ENCODE measurements at regions not wholly inside any gene's neighbourhood (a gene's known extent, or its start where the extent isn't known, plus 50 kb on each side); places are given as distances from the start of the nearest gene placed in this dataset.
A peak's percentile ranks its signal among the peaks of the same experiment; 100 is the strongest.

GRCh38 chr11:134584001-134584561 lies 172.0 kb upstream of the B3GAT1 start:
- DNase-seq = peak in 1 of 2 donors; percentile 38
- intact Hi-C loops (cut with DNase I) = no loop called here
- WGBS, 2 donors = 64 to 65% methylated on average over 15 of the region's 15 CpGs

GRCh38 chr11:134583397-134583990 lies 171.5 kb upstream of the B3GAT1 start:
- H3K4me3 ChIP-seq = no peak overlapping the region
- H3K27ac ChIP-seq = no peak overlapping the region
- TF ChIP-seq CTCF (IDR thresholded peaks at IDR 0.05) = no peak
- peaks cover 0 to 30% (median 15%) of the 10 kb centered on the region in 9 donors for H3K4me1 ChIP-seq
- DNase-seq (peak in 1 of 2 donors; percentile 3), ATAC-seq (peak in 7 of 8 donors; percentile 24 to 63 (median 58))
- intact Hi-C loops (cut with DNase I) = no loop called here
- WGBS, 2 donors = 46 to 47% methylated on average over 6 of the region's 6 CpGs
- H3K9me3 ChIP-seq = no peaks in the 10 kb centered on the region
- no peaks in the 10 kb centered on the region for H3K36me3 ChIP-seq
- peaks cover 0 to 65% (median 29%) of the 10 kb centered on the region in 7 donors for H3K27me3 ChIP-seq

More at GRCh38 chr11:134584001-134584561, 172.0 kb upstream of the B3GAT1 start:
- H3K36me3 ChIP-seq = no peaks in the 10 kb centered on the region
- ATAC-seq = peak in 7 of 8 donors; percentile 12 to 68 (median 60)
- peaks cover 0 to 30% (median 15%) of the 10 kb centered on the region in 9 donors for H3K4me1 ChIP-seq
- no peaks in the 10 kb centered on the region for H3K9me3 ChIP-seq
- peaks cover 0 to 61% (median 24%) of the 10 kb centered on the region in 7 donors for H3K27me3 ChIP-seq
- no peak for TF ChIP-seq CTCF (IDR thresholded peaks at IDR 0.05)
- H3K27ac ChIP-seq = no peak overlapping the region
- H3K4me3 ChIP-seq = no peak overlapping the region

DNA sequence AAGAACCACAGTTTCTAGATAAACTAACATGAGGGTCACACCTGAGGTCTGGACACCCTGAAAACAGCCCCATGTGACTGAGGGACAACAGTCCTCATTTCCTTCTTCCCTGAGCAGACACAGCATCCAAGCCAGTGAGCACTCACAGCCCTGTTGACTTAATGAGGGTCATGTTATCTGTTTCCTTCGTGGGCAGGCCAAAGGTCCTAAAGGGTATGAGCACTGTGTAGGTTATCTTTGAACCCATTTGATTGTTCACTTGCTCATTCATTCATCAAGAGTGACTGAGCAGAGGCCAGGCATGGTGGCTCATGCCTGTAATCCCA lies 170.7 kb upstream of the B3GAT1 start:
- intact Hi-C loops (cut with DNase I) = no loop called here
- H3K27me3 ChIP-seq = peaks cover 0 to 72% (median 29%) of the 10 kb centered on the region in 7 donors

More for the DNA sequence above, 170.7 kb upstream of the B3GAT1 start:
- DNase-seq (peak in 1 of 2 donors; percentile 1), ATAC-seq (no peak)
- no peak for TF ChIP-seq CTCF (IDR thresholded peaks at IDR 0.05)
- H3K36me3 ChIP-seq = no peaks in the 10 kb centered on the region
- peaks cover 0 to 30% (median 15%) of the 10 kb centered on the region in 9 donors for H3K4me1 ChIP-seq
- no peak overlapping the region for H3K4me3 ChIP-seq
- no peaks in the 10 kb centered on the region for H3K9me3 ChIP-seq
- no peak overlapping the region for H3K27ac ChIP-seq
- WGBS, 2 donors = 18 to 39% methylated on average over 1 of the region's 1 CpG

All from heart right ventricle (tissue), 16 donors.